NCI-H2196 (cell line): ENCODE measurements at regions not wholly inside any gene's neighbourhood (a gene's known extent, or its start where the extent isn't known, plus 50 kb on each side); places are given as distances from the start of the nearest gene placed in this dataset.
"Not testable (repeated sequence)": the region's sequence is repeated elsewhere in the genome, so short reads cannot be mapped to it uniquely, and the experiment has no call there.

Experiments
- DNase-seq: peaks from one replicate; lab custom pipeline; 2025; ENCODE audit not compliant: unreplicated experiment; lab: John Stamatoyannopoulos, UW

- not testable (repeated sequence) for DNase-seq
Measured at GRCh38 chr2:208685929-208686328, 279.3 kb downstream of the PTH2R start.

GRCh38 chr2:208686665-208687064 is 280.1 kb downstream of the PTH2R start:
- DNase-seq, result no peak

GRCh38 chr2:208687720-208688119 is 281.1 kb downstream of the PTH2R start:
- not testable (repeated sequence) for DNase-seq

GRCh38 chr2:208698114-208698513 is 291.5 kb downstream of the PTH2R start:
- DNase-seq, result no peak

- DNase-seq, result no peak
Measured at GRCh38 chr2:208708486-208708885, 301.9 kb downstream of the PTH2R start.

- no peak for DNase-seq
Measured at GRCh38 chr2:208711598-208711997, 305.0 kb downstream of the PTH2R start.

- DNase-seq, result no peak
Measured at GRCh38 chr2:208713066-208713745, 306.6 kb downstream of the PTH2R start.

GRCh38 chr2:208718828-208719227 is 312.2 kb downstream of the PTH2R start:
- DNase-seq, result no peak

- no peak for DNase-seq
Measured at GRCh38 chr2:208722731-208723130, 316.1 kb downstream of the PTH2R start.

- DNase-seq, result no peak
Measured at GRCh38 chr2:208725280-208725679, 318.7 kb downstream of the PTH2R start.

- DNase-seq, result no peak
Measured at GRCh38 chr2:208726242-208726641, 319.6 kb downstream of the PTH2R start.

GRCh38 chr2:208751663-208752415 is 345.2 kb downstream of the PTH2R start:
- DNase-seq, result not testable (repeated sequence)

- DNase-seq, result no peak
Measured at GRCh38 chr2:208757364-208757763, 350.8 kb downstream of the PTH2R start.

GRCh38 chr2:208773074-208773473 is 366.5 kb downstream of the PTH2R start:
- not testable (repeated sequence) for DNase-seq

- no peak for DNase-seq
Measured at GRCh38 chr2:208781166-208781565, 374.6 kb downstream of the PTH2R start.

GRCh38 chr2:208782097-208782496 is 375.5 kb downstream of the PTH2R start:
- DNase-seq, result no peak

- DNase-seq, result no peak
Measured at GRCh38 chr2:208783184-208783583, 376.6 kb downstream of the PTH2R start.

- not testable (repeated sequence) for DNase-seq
Measured at GRCh38 chr2:208784774-208785173, 378.2 kb downstream of the PTH2R start.

- no peak for DNase-seq
Measured at GRCh38 chr2:208791257-208791656, 384.7 kb downstream of the PTH2R start.

- DNase-seq, result no peak
Measured at GRCh38 chr2:208792766-208793165, 386.2 kb downstream of the PTH2R start.

- DNase-seq, result no peak
Measured at GRCh38 chr2:208793434-208793833, 386.8 kb downstream of the PTH2R start.

- no peak for DNase-seq
Measured at GRCh38 chr2:208794288-208794975, 387.8 kb downstream of the PTH2R start.
